Gastroesophageal sphincter (tissue), 4 donors: ENCODE measurements at regions not wholly inside any gene's neighbourhood (a gene's known extent, or its start where the extent isn't known, plus 50 kb on each side); places are given as distances from the start of the nearest gene placed in this dataset.

Source experiments
- ATAC-seq: fragments of 150-250 bp; one replicate; pipeline ENCODE4 v1.9.1; 2016; ENCODE audit warnings: mild to moderate bottlenecking, moderate library complexity
- H3K27ac ChIP-seq, 4 donors: fragments of 200-600 bp; sonication (generic) in 3 of 4; 1 replicate in 3 of 4; 2 replicates in 1 of 4; pipeline ENCODE4 v1.5.1; 2016 to 2019
- H3K27me3 ChIP-seq: fragments of 200-600 bp; sonication (generic); one replicate; pipeline ENCODE4 v1.5.1; 2019
- H3K36me3 ChIP-seq, 2 donors: fragments of 200-600 bp; sonication (generic); one replicate each; pipeline ENCODE4 v1.5.1; 2019; ENCODE audit warnings: control low read depth in 1 of 2
- H3K4me1 ChIP-seq, 3 donors: fragments of 200-600 bp; sonication (generic); 1 replicate in 2 of 3; 2 replicates in 1 of 3; pipeline ENCODE4 v1.5.1; 2016 to 2019; ENCODE audit warnings: control low read depth in 2 of 3
- H3K4me3 ChIP-seq, 2 donors: fragments of 200-600 bp; sonication (generic); one replicate each; pipeline ENCODE4 v1.5.1; 2019; ENCODE audit warnings: mild to moderate bottlenecking in 1 of 2, moderate library complexity in 1 of 2
- H3K9me3 ChIP-seq, 3 donors: fragments of 200-600 bp; sonication (generic); one replicate each; pipeline ENCODE4 v1.5.1; 2017 to 2019; ENCODE audit warnings: control low read depth in 2 of 3
- CTCF ChIP-seq, 4 experiments: fragments of 200-600 bp in 2 of 4; fragments of 450-650 bp in 2 of 4; sonication (generic) in 1 of 4; IDR thresholded peaks; one replicate each; pipeline ENCODE4 v1.5.1; 2017 to 2019; ENCODE audit warnings: antibody characterized with exemption in 4 of 4, mild to moderate bottlenecking in 2 of 4, moderate library complexity in 2 of 4
- EP300 ChIP-seq: sonication (generic); formaldehyde crosslinking; IDR thresholded peaks from one replicate; pipeline ENCODE4 v1.6.1; 2017; ENCODE audit warnings: antibody characterized with exemption, mild to moderate bottlenecking
- POLR2A ChIP-seq, 2 donors: fragments of 450-650 bp; IDR thresholded peaks; one replicate each; pipeline ENCODE4 v1.6.1; 2017; ENCODE audit warnings: antibody characterized with exemption in 2 of 2, mild to moderate bottlenecking in 2 of 2, moderate library complexity in 1 of 2
- POLR2AphosphoS5 ChIP-seq: sonication (generic); formaldehyde crosslinking; IDR thresholded peaks from one replicate; pipeline ENCODE4 v1.6.1; 2017; ENCODE audit warnings: antibody characterized with exemption
- WGBS, 2 donors: methylation state at CpG; one replicate each; pipeline ENCODE4 v1.1.5; 2018; ENCODE audit warnings: low coverage in 1 of 2; 5-methylcytosine and 5-hydroxymethylcytosine counted together

GRCh38 chr3:181969925-181970324, 258.2 kb downstream of the SOX2 start:
- no peaks in the 10 kb centered on the region for H3K36me3 ChIP-seq
- WGBS, 2 donors, result 72 to 75% methylated on average over 3 of the region's 3 CpGs
- no peak for ATAC-seq
- no peaks in the 10 kb centered on the region for H3K4me1 ChIP-seq
- H3K4me3 ChIP-seq, result no peak overlapping the region
- no peak for TF ChIP-seq EP300
- TF ChIP-seq POLR2A (IDR thresholded peaks at IDR 0.05), result no peak
- no peak for TF ChIP-seq CTCF (IDR thresholded peaks at IDR 0.05)
- TF ChIP-seq POLR2AphosphoS5, result no peak
- H3K9me3 ChIP-seq, result no peaks in the 10 kb centered on the region
- no peak overlapping the region for H3K27ac ChIP-seq
- no peaks in the 10 kb centered on the region for H3K27me3 ChIP-seq

- TF ChIP-seq POLR2A (IDR thresholded peaks at IDR 0.05) (no peak), POLR2AphosphoS5 (no peak)
- WGBS, 2 donors, result 74 to 79% methylated on average over 2 of the region's 2 CpGs
- ATAC-seq, result no peak
- H3K4me1 ChIP-seq, result no peaks in the 10 kb centered on the region
- H3K4me3 ChIP-seq, result no peak overlapping the region
- no peaks in the 10 kb centered on the region for H3K27me3 ChIP-seq
- H3K36me3 ChIP-seq, result no peaks in the 10 kb centered on the region
- H3K27ac ChIP-seq, result no peak overlapping the region
- no peaks in the 10 kb centered on the region for H3K9me3 ChIP-seq
Observed at GRCh38 chr3:181971424-181971823, 259.7 kb downstream of the SOX2 start.

GRCh38 chr3:181974198-181974597, 262.5 kb downstream of the SOX2 start:
- Histone ChIP-seq H3K27ac (no peak overlapping the region), H3K36me3 (no peaks in the 10 kb centered on the region), H3K27me3 (no peaks in the 10 kb centered on the region), H3K4me3 (no peak overlapping the region), H3K9me3 (no peaks in the 10 kb centered on the region), H3K4me1 (no peaks in the 10 kb centered on the region)
- WGBS, 2 donors, result 91 to 100% methylated on average over 2 of the region's 2 CpGs
- no peak for TF ChIP-seq POLR2AphosphoS5
- no peak for TF ChIP-seq EP300
- TF ChIP-seq CTCF (IDR thresholded peaks at IDR 0.05), result no peak
- TF ChIP-seq POLR2A (IDR thresholded peaks at IDR 0.05), result no peak
- no peak for ATAC-seq

GRCh38 chr3:181976526-181976925, 264.8 kb downstream of the SOX2 start:
- no peak for TF ChIP-seq CTCF (IDR thresholded peaks at IDR 0.05)
- TF ChIP-seq POLR2AphosphoS5, result no peak
- TF ChIP-seq POLR2A (IDR thresholded peaks at IDR 0.05), result no peak
- no peak for TF ChIP-seq EP300
- Histone ChIP-seq H3K27ac (no peak overlapping the region), H3K9me3 (no peaks in the 10 kb centered on the region), H3K27me3 (no peaks in the 10 kb centered on the region), H3K4me1 (no peaks in the 10 kb centered on the region), H3K4me3 (no peak overlapping the region), H3K36me3 (no peaks in the 10 kb centered on the region)
- WGBS, 2 donors, result 60 to 100% methylated on average over 1 of the region's 1 CpG
- ATAC-seq, result no peak

- Histone ChIP-seq H3K4me3 (no peak overlapping the region), H3K27me3 (no peaks in the 10 kb centered on the region), H3K27ac (no peak overlapping the region), H3K36me3 (no peaks in the 10 kb centered on the region), H3K9me3 (no peaks in the 10 kb centered on the region), H3K4me1 (no peaks in the 10 kb centered on the region)
- 44 to 50% methylated on average over 2 of the region's 2 CpGs for WGBS, 2 donors
- TF ChIP-seq POLR2AphosphoS5, result no peak
- TF ChIP-seq EP300, result no peak
- no peak for TF ChIP-seq POLR2A (IDR thresholded peaks at IDR 0.05)
- TF ChIP-seq CTCF (IDR thresholded peaks at IDR 0.05), result no peak
- no peak for ATAC-seq
Observed at GRCh38 chr3:181985386-181985785, 273.7 kb downstream of the SOX2 start.
